ENCODE measurements at regions not wholly inside any gene's neighbourhood (a gene's known extent, or its start where the extent isn't known, plus 50 kb on each side); places are given as distances from the start of the nearest gene placed in this dataset.

DNA sequence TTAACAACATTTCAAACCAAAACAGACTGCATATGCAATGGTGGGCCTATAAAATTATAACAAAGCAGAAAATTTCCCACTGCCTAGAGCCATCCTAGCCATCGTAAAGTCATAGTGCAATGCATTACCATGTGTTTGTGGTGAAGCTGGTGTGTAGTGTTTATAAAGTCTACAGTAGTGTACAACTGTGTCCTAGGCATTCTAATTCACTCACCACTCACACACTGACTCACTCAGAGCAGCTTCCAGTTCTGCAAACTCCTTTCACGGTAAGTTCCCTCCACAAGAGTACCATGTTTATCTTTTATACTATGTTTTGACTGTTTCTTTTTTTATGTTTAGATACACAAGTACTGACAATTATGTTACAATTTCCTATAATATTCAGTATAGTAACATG lies 1104.1 kb upstream of the PHF14 start:
- Histone ChIP-seq H3K27me3 (ENCODE audit: insufficient read depth, low read length) (no peaks in the 10 kb centered on the region), H2AFZ (ENCODE audit: low read depth, low read length, poor library complexity, severe bottlenecking) (no peak overlapping the region), H3K4me2 (ENCODE audit: low read length) (no peak overlapping the region), H3K27ac (ENCODE audit: low read depth, low read length) (no peak overlapping the region), H3K4me1 (ENCODE audit: control insufficient read depth in 1 of 2, insufficient read depth in 2 of 2, low read length in 2 of 2) (no peaks in the 10 kb centered on the region), H3K9ac (ENCODE audit: low read length) (no peak overlapping the region), H3K79me2 (ENCODE audit: insufficient read depth, low read length) (no peaks in the 10 kb centered on the region), H3K9me2 (ENCODE audit: insufficient read depth) (no peaks in the 10 kb centered on the region), H3K4me3 (replicated peaks in 1 of 2; ENCODE audit: low read depth in 1 of 2, low read length in 2 of 2) (no peak overlapping the region), H3K9me3 (ENCODE audit: control insufficient read depth in 1 of 2, insufficient read depth in 1 of 2, low read depth in 1 of 2, low read length in 2 of 2) (peaks cover 9 to 12% of the 10 kb centered on the region in 2 experiments; a peak in 2 of 4 replicates), H4K20me1 (ENCODE audit: insufficient read depth) (no peaks in the 10 kb centered on the region), H3K36me3 (ENCODE audit: control insufficient read depth in 1 of 2, insufficient read depth in 2 of 2, low read length in 2 of 2) (no peaks in the 10 kb centered on the region)
- no peak for ATAC-seq
- no TSS peak for BruUV-seq (replicated peaks)
- TF ChIP-seq POLR2A (IDR thresholded peaks at IDR 0.05; ENCODE audit: borderline replicate concordance, extremely low read depth, insufficient read depth, insufficient read length) = no peak
- TF ChIP-seq POLR2AphosphoS5 (IDR thresholded peaks at IDR 0.05; ENCODE audit: low read depth, low read length) = no peak
- TF ChIP-seq SP1 (IDR thresholded peaks at IDR 0.05; ENCODE audit: low read depth) = no peak
- TF ChIP-seq CEBPB (IDR thresholded peaks at IDR 0.05; ENCODE audit: low read depth) = no peak
- no peak for TF ChIP-seq SIN3A (IDR thresholded peaks at IDR 0.05; ENCODE audit: low read depth)
- no peak for TF ChIP-seq ZFX (IDR thresholded peaks at IDR 0.05)
- TF ChIP-seq, protein P1, sequence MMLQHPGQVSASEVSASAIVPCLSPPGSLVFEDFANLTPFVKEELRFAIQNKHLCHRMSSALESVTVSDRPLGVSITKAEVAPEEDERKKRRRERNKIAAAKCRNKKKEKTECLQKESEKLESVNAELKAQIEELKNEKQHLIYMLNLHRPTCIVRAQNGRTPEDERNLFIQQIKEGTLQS (IDR thresholded peaks at IDR 0.05) = no peak
- TF ChIP-seq, protein P2, sequence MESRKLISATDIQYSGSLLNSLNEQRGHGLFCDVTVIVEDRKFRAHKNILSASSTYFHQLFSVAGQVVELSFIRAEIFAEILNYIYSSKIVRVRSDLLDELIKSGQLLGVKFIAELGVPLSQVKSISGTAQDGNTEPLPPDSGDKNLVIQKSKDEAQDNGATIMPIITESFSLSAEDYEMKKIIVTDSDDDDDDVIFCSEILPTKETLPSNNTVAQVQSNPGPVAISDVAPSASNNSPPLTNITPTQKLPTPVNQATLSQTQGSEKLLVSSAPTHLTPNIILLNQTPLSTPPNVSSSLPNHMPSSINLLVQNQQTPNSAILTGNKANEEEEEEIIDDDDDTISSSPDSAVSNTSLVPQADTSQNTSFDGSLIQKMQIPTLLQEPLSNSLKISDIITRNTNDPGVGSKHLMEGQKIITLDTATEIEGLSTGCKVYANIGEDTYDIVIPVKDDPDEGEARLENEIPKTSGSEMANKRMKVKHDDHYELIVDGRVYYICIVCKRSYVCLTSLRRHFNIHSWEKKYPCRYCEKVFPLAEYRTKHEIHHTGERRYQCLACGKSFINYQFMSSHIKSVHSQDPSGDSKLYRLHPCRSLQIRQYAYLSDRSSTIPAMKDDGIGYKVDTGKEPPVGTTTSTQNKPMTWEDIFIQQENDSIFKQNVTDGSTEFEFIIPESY (IDR thresholded peaks at IDR 0.05; ENCODE audit: extremely low read depth, insufficient replicate concordance, low read length) = no peak
- no peak for TF ChIP-seq TCF7L2 (IDR thresholded peaks at IDR 0.05; ENCODE audit: borderline replicate concordance, extremely low read depth, insufficient read depth, insufficient read length)
- TF ChIP-seq ZNF274 (IDR thresholded peaks at IDR 0.05; ENCODE audit: low read depth, low read length) = no peak
- no peak for TF ChIP-seq EGR1 (IDR thresholded peaks at IDR 0.05; ENCODE audit: low read depth)
- TF ChIP-seq EZH2phosphoT487 (IDR thresholded peaks at IDR 0.05; ENCODE audit: borderline replicate concordance) = no peak
- TF ChIP-seq RAD21 (IDR thresholded peaks at IDR 0.05; ENCODE audit: low read depth) = no peak
- no peak for TF ChIP-seq CBX3 (IDR thresholded peaks at IDR 0.05; ENCODE audit: low read depth)
- no peak for TF ChIP-seq ELF1 (IDR thresholded peaks at IDR 0.05; ENCODE audit: borderline replicate concordance, low read depth)
- TF ChIP-seq, protein P3, sequence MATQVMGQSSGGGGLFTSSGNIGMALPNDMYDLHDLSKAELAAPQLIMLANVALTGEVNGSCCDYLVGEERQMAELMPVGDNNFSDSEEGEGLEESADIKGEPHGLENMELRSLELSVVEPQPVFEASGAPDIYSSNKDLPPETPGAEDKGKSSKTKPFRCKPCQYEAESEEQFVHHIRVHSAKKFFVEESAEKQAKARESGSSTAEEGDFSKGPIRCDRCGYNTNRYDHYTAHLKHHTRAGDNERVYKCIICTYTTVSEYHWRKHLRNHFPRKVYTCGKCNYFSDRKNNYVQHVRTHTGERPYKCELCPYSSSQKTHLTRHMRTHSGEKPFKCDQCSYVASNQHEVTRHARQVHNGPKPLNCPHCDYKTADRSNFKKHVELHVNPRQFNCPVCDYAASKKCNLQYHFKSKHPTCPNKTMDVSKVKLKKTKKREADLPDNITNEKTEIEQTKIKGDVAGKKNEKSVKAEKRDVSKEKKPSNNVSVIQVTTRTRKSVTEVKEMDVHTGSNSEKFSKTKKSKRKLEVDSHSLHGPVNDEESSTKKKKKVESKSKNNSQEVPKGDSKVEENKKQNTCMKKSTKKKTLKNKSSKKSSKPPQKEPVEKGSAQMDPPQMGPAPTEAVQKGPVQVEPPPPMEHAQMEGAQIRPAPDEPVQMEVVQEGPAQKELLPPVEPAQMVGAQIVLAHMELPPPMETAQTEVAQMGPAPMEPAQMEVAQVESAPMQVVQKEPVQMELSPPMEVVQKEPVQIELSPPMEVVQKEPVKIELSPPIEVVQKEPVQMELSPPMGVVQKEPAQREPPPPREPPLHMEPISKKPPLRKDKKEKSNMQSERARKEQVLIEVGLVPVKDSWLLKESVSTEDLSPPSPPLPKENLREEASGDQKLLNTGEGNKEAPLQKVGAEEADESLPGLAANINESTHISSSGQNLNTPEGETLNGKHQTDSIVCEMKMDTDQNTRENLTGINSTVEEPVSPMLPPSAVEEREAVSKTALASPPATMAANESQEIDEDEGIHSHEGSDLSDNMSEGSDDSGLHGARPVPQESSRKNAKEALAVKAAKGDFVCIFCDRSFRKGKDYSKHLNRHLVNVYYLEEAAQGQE (IDR thresholded peaks at IDR 0.05; ENCODE audit: low read depth) = no peak
- TF ChIP-seq SRF (IDR thresholded peaks at IDR 0.05; ENCODE audit: low read depth) = no peak
- TF ChIP-seq, protein P4, sequence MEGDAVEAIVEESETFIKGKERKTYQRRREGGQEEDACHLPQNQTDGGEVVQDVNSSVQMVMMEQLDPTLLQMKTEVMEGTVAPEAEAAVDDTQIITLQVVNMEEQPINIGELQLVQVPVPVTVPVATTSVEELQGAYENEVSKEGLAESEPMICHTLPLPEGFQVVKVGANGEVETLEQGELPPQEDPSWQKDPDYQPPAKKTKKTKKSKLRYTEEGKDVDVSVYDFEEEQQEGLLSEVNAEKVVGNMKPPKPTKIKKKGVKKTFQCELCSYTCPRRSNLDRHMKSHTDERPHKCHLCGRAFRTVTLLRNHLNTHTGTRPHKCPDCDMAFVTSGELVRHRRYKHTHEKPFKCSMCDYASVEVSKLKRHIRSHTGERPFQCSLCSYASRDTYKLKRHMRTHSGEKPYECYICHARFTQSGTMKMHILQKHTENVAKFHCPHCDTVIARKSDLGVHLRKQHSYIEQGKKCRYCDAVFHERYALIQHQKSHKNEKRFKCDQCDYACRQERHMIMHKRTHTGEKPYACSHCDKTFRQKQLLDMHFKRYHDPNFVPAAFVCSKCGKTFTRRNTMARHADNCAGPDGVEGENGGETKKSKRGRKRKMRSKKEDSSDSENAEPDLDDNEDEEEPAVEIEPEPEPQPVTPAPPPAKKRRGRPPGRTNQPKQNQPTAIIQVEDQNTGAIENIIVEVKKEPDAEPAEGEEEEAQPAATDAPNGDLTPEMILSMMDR (IDR thresholded peaks at IDR 0.05 in 2 of 3, conservative IDR thresholded peaks at IDR 0.05 in 1 of 3; ENCODE audit: borderline replicate concordance in 1 of 3, insufficient read depth in 1 of 3, low read depth in 2 of 3, low read length in 2 of 3) = no peak
- TF ChIP-seq, protein P5, sequence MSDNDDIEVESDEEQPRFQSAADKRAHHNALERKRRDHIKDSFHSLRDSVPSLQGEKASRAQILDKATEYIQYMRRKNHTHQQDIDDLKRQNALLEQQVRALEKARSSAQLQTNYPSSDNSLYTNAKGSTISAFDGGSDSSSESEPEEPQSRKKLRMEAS (IDR thresholded peaks at IDR 0.05) = no peak
- no peak for TF ChIP-seq EZH2 (IDR thresholded peaks at IDR 0.05)
- ChIA-PET RAD21 (ENCODE audit: low non-redundant PET in 1 of 2, low total read pairs in 2 of 2, uncharacterized antibody in 2 of 2, unreplicated experiment in 2 of 2) (no interaction called here), POLR2A (no interaction called here), CTCF (no interaction called here)
- intact Hi-C loops (cut with micrococcal nuclease) = no loop called here
- DNase-seq (ENCODE audit: low read depth, low spot score) = no peak
